ENCODE measurements at regions not wholly inside any gene's neighbourhood (a gene's known extent, or its start where the extent isn't known, plus 50 kb on each side); places are given as distances from the start of the nearest gene placed in this dataset.

DNA sequence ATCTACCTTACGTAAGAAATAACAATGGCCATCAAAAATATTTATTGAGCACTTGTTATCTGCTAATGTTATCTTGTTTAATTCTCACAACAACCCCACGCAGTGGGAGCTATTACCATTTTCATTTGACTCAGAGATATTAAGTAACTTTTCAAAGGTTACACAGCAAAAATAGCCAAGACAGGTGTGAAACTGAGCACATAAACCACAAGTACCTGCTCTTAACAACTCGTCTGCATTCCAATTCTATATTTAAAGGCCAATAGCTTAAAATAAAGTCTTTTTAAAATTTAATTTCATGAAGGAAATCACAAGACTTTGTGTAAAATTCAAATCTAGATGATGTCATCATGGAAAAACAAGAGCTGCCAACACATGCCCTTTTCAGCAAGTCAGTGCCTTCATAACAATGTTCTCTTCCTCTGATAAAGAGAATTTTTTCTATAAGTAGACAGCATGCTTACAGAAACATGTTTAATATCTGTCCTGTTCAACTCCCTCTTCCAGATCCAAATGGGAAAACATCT, 111.6 kb downstream of the MED10 start:
- TF ChIP-seq, protein P1, sequence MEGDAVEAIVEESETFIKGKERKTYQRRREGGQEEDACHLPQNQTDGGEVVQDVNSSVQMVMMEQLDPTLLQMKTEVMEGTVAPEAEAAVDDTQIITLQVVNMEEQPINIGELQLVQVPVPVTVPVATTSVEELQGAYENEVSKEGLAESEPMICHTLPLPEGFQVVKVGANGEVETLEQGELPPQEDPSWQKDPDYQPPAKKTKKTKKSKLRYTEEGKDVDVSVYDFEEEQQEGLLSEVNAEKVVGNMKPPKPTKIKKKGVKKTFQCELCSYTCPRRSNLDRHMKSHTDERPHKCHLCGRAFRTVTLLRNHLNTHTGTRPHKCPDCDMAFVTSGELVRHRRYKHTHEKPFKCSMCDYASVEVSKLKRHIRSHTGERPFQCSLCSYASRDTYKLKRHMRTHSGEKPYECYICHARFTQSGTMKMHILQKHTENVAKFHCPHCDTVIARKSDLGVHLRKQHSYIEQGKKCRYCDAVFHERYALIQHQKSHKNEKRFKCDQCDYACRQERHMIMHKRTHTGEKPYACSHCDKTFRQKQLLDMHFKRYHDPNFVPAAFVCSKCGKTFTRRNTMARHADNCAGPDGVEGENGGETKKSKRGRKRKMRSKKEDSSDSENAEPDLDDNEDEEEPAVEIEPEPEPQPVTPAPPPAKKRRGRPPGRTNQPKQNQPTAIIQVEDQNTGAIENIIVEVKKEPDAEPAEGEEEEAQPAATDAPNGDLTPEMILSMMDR (IDR thresholded peaks at IDR 0.05) = no peak
- no peak for TF ChIP-seq EZH2 (IDR thresholded peaks at IDR 0.05)

All from neural progenitor cell (in vitro differentiated cells).